Body of pancreas (tissue), 4 donors: ENCODE measurements at regions not wholly inside any gene's neighbourhood (a gene's known extent, or its start where the extent isn't known, plus 50 kb on each side); places are given as distances from the start of the nearest gene placed in this dataset.

Experiments used
- CTCF ChIP-seq, 7 experiments: fragments of 450-650 bp in 4 of 7; fragments of 200-600 bp in 3 of 7; sonication (generic) in 3 of 7; IDR thresholded peaks; one replicate each; pipeline ENCODE4 v1.5.1; 2016 to 2019; ENCODE audit warnings: antibody characterized with exemption in 7 of 7
- POLR2A ChIP-seq, 3 donors: fragments of 450-650 bp; IDR thresholded peaks; one replicate each; pipeline ENCODE4 v1.6.1; 2016; ENCODE audit warnings: antibody characterized with exemption in 3 of 3, mild to moderate bottlenecking in 2 of 3

GRCh38 chr13:88000787-88001186, 329.6 kb downstream of the SLITRK5 start:
- TF ChIP-seq POLR2A (IDR thresholded peaks at IDR 0.05) (no peak), CTCF (IDR thresholded peaks at IDR 0.05) (no peak)
